ENCODE measurements at regions not wholly inside any gene's neighbourhood (a gene's known extent, or its start where the extent isn't known, plus 50 kb on each side); places are given as distances from the start of the nearest gene placed in this dataset.

- no peak overlapping the region for H3K4me3 ChIP-seq (ENCODE audit: insufficient read depth, low read length)
- no peaks in the 10 kb centered on the region for H3K79me2 ChIP-seq (ENCODE audit: insufficient read depth, low read length)
- no peaks in the 10 kb centered on the region for H3K27me3 ChIP-seq (ENCODE audit: insufficient read depth, low read length)
- H3K27ac ChIP-seq (ENCODE audit: low read depth, low read length) = no peak overlapping the region
- H3K4me1 ChIP-seq (ENCODE audit: insufficient read depth, low read length) = no peaks in the 10 kb centered on the region
- no peak for TF ChIP-seq CTCF (IDR thresholded peaks at IDR 0.05; ENCODE audit: extremely low read depth, low read depth, low read length)
- no peaks in the 10 kb centered on the region for H4K20me1 ChIP-seq (ENCODE audit: insufficient read depth, low read length)
- no peak for DNase-seq (ENCODE audit: insufficient read length, low spot score, missing footprints)
- H3K4me2 ChIP-seq (ENCODE audit: insufficient read depth, low read length) = no peak overlapping the region
- H2AFZ ChIP-seq (ENCODE audit: low read length) = no peak overlapping the region
- H3K9me3 ChIP-seq (ENCODE audit: low read depth, low read length) = no peaks in the 10 kb centered on the region
- H3K36me3 ChIP-seq (ENCODE audit: insufficient read depth, low read length) = no peaks in the 10 kb centered on the region
These were observed 257.9 kb upstream of the AJAP1 start for GRCh38 chr1:4396551-4396950.

GRCh38 chr1:4397196-4397595 lies 257.2 kb upstream of the AJAP1 start:
- Histone ChIP-seq H3K4me3 (ENCODE audit: insufficient read depth, low read length) (no peak overlapping the region), H3K4me2 (ENCODE audit: insufficient read depth, low read length) (no peak overlapping the region), H3K27ac (ENCODE audit: low read depth, low read length) (no peak overlapping the region), H2AFZ (ENCODE audit: low read length) (no peak overlapping the region), H3K27me3 (ENCODE audit: insufficient read depth, low read length) (no peaks in the 10 kb centered on the region), H3K36me3 (ENCODE audit: insufficient read depth, low read length) (no peaks in the 10 kb centered on the region), H4K20me1 (ENCODE audit: insufficient read depth, low read length) (no peaks in the 10 kb centered on the region), H3K4me1 (ENCODE audit: insufficient read depth, low read length) (no peaks in the 10 kb centered on the region), H3K9me3 (ENCODE audit: low read depth, low read length) (no peaks in the 10 kb centered on the region), H3K79me2 (ENCODE audit: insufficient read depth, low read length) (no peaks in the 10 kb centered on the region)
- no peak for TF ChIP-seq CTCF (IDR thresholded peaks at IDR 0.05; ENCODE audit: extremely low read depth, low read depth, low read length)
- DNase-seq (ENCODE audit: insufficient read length, low spot score, missing footprints) = no peak

GRCh38 chr1:4402032-4402431 lies 252.4 kb upstream of the AJAP1 start:
- Histone ChIP-seq H3K4me1 (ENCODE audit: insufficient read depth, low read length) (no peaks in the 10 kb centered on the region), H3K9me3 (ENCODE audit: low read depth, low read length) (no peaks in the 10 kb centered on the region), H3K4me2 (ENCODE audit: insufficient read depth, low read length) (no peak overlapping the region), H3K4me3 (ENCODE audit: insufficient read depth, low read length) (no peak overlapping the region), H4K20me1 (ENCODE audit: insufficient read depth, low read length) (no peaks in the 10 kb centered on the region), H2AFZ (ENCODE audit: low read length) (no peak overlapping the region), H3K79me2 (ENCODE audit: insufficient read depth, low read length) (no peaks in the 10 kb centered on the region), H3K36me3 (ENCODE audit: insufficient read depth, low read length) (no peaks in the 10 kb centered on the region), H3K27ac (ENCODE audit: low read depth, low read length) (no peak overlapping the region), H3K27me3 (ENCODE audit: insufficient read depth, low read length) (no peaks in the 10 kb centered on the region)
- DNase-seq (ENCODE audit: insufficient read length, low spot score, missing footprints) = no peak
- no peak for TF ChIP-seq CTCF (IDR thresholded peaks at IDR 0.05; ENCODE audit: extremely low read depth, low read depth, low read length)

- no peak overlapping the region for H2AFZ ChIP-seq (ENCODE audit: low read length)
- no peak for DNase-seq (ENCODE audit: insufficient read length, low spot score, missing footprints)
- no peak overlapping the region for H3K4me2 ChIP-seq (ENCODE audit: insufficient read depth, low read length)
- H3K27ac ChIP-seq (ENCODE audit: low read depth, low read length) = no peak overlapping the region
- TF ChIP-seq CTCF (IDR thresholded peaks at IDR 0.05; ENCODE audit: extremely low read depth, low read depth, low read length) = no peak
- no peaks in the 10 kb centered on the region for H3K79me2 ChIP-seq (ENCODE audit: insufficient read depth, low read length)
- H3K4me3 ChIP-seq (ENCODE audit: insufficient read depth, low read length) = no peak overlapping the region
- H3K27me3 ChIP-seq (ENCODE audit: insufficient read depth, low read length) = no peaks in the 10 kb centered on the region
- no peaks in the 10 kb centered on the region for H3K9me3 ChIP-seq (ENCODE audit: low read depth, low read length)
- no peaks in the 10 kb centered on the region for H4K20me1 ChIP-seq (ENCODE audit: insufficient read depth, low read length)
- no peaks in the 10 kb centered on the region for H3K36me3 ChIP-seq (ENCODE audit: insufficient read depth, low read length)
- no peaks in the 10 kb centered on the region for H3K4me1 ChIP-seq (ENCODE audit: insufficient read depth, low read length)
These were observed 249.4 kb upstream of the AJAP1 start for GRCh38 chr1:4404854-4405590.

Data from osteoblast (primary cell).